HEK293 (cell line): ENCODE measurements at regions not wholly inside any gene's neighbourhood (a gene's known extent, or its start where the extent isn't known, plus 50 kb on each side); places are given as distances from the start of the nearest gene placed in this dataset.

Experiments
- CTCF ChIA-PET: fragments of 350-600 bp; formaldehyde crosslinking; extraction: SDS; loops from one replicate; lab custom pipeline; 2021; ENCODE audit warnings: antibody characterized with exemption; lab: Yijun Ruan, JAX
- POLR2A ChIA-PET: fragments of 300-600 bp; formaldehyde crosslinking; extraction: SDS; loops from one replicate; lab custom pipeline; 2020; ENCODE audit warnings: antibody characterized with exemption, inconsistent platforms; lab: Yijun Ruan, JAX
- H3K27ac ChIP-seq: fragments of 200-500 bp; sonication (Bioruptor generic); 2 replicates; pipeline ENCODE4 v1.5.1; 2014; ENCODE audit warnings: low read depth, low read length, control low read depth, inconsistent platforms; ENCODE audit errors: extremely low read depth
- H3K36me3 ChIP-seq, 2 experiments: fragments of 200-500 bp in 1 of 2; sonication (Bioruptor generic) in 1 of 2; 1 replicate in 1 of 2; 2 replicates in 1 of 2; pipeline ENCODE4 v1.5.1; 2014 to 2017; ENCODE audit warnings: inconsistent platforms in 2 of 2, low read length in 2 of 2; ENCODE audit not compliant: control insufficient read depth in 2 of 2, insufficient read depth in 1 of 2
- H3K4me1 ChIP-seq: fragments of 200-500 bp; sonication (Bioruptor generic); 2 replicates; pipeline ENCODE4 v1.5.1; 2014; ENCODE audit warnings: mild to moderate bottlenecking, low read length, inconsistent platforms; ENCODE audit not compliant: control insufficient read depth, insufficient read depth
- H3K4me3 ChIP-seq: 2 replicates; pipeline ENCODE4 v1.5.1; 2011; ENCODE audit warnings: low read depth, mild to moderate bottlenecking, control low read depth, low read length, moderate library complexity
- H3K9me3 ChIP-seq: fragments of 200-500 bp; sonication (Bioruptor generic); 2 replicates; pipeline ENCODE4 v1.5.1; 2014; ENCODE audit warnings: low read depth, low read length, inconsistent platforms; ENCODE audit not compliant: control insufficient read depth, insufficient read depth
- GLIS2 ChIP-seq: fragments of 450-650 bp; formaldehyde crosslinking; IDR thresholded peaks from 2 replicates; pipeline ENCODE4 v1.5.1; 2016; ENCODE audit warnings: missing biosample characterization, missing genetic modification characterization
- HOXC10 ChIP-seq: sonication (generic); formaldehyde crosslinking; IDR thresholded peaks from 2 replicates; pipeline ENCODE4 v1.8.1; 2023; ENCODE audit warnings: mild to moderate bottlenecking, missing genetic modification reagents
- MEIS1 ChIP-seq: sonication (generic); formaldehyde crosslinking; IDR thresholded peaks from 2 replicates; pipeline ENCODE4 v1.8.1; 2022; ENCODE audit warnings: missing genetic modification reagents, mild to moderate bottlenecking, borderline replicate concordance
- SALL2 ChIP-seq: fragments of 450-650 bp; formaldehyde crosslinking; IDR thresholded peaks from 2 replicates; pipeline ENCODE4 v1.5.0; 2017; ENCODE audit warnings: missing biosample characterization, mild to moderate bottlenecking, missing genetic modification characterization, borderline replicate concordance
- SP3 ChIP-seq: fragments of 450-650 bp; formaldehyde crosslinking; IDR thresholded peaks from 2 replicates; pipeline ENCODE4 v1.5.1; 2016; ENCODE audit warnings: missing biosample characterization, missing genetic modification characterization
- ZNF175 ChIP-seq: fragments of 450-650 bp; formaldehyde crosslinking; IDR thresholded peaks from 2 replicates; pipeline ENCODE4 v1.5.1; 2016; ENCODE audit warnings: missing biosample characterization, missing genetic modification characterization
- ZNF184 ChIP-seq: fragments of 450-650 bp; IDR thresholded peaks from 2 replicates; pipeline ENCODE4 v1.5.1; 2018; ENCODE audit warnings: missing biosample characterization, mild to moderate bottlenecking, missing genetic modification characterization
- ZNF19 ChIP-seq: fragments of 450-650 bp; formaldehyde crosslinking; IDR thresholded peaks from 2 replicates; pipeline ENCODE4; 2016; ENCODE audit warnings: missing biosample characterization, missing genetic modification characterization, low read depth
- ZNF202 ChIP-seq: fragments of 450-650 bp; formaldehyde crosslinking; IDR thresholded peaks from 2 replicates; pipeline ENCODE4 v1.5.1; 2016; ENCODE audit warnings: missing biosample characterization, missing genetic modification characterization, borderline replicate concordance
- ZNF23 ChIP-seq: fragments of 450-650 bp; formaldehyde crosslinking; IDR thresholded peaks from 2 replicates; pipeline ENCODE4 v1.5.1; 2016; ENCODE audit warnings: missing biosample characterization, missing genetic modification characterization, borderline replicate concordance
- ZNF302 ChIP-seq: fragments of 450-650 bp; formaldehyde crosslinking; IDR thresholded peaks from 2 replicates; pipeline ENCODE4 v1.5.1; 2016; ENCODE audit warnings: missing biosample characterization, missing genetic modification characterization, low read depth
- ZNF311 ChIP-seq: fragments of 450-650 bp; formaldehyde crosslinking; IDR thresholded peaks from 2 replicates; pipeline ENCODE4 v1.5.1; 2017; ENCODE audit warnings: missing biosample characterization, missing genetic modification characterization, borderline replicate concordance
- ZNF335 ChIP-seq: fragments of 450-650 bp; formaldehyde crosslinking; conservative IDR thresholded peaks from 2 replicates; pipeline ENCODE4 v1.5.1; 2016; ENCODE audit warnings: missing biosample characterization, missing genetic modification characterization
- ZNF48 ChIP-seq: fragments of 450-650 bp; formaldehyde crosslinking; IDR thresholded peaks from 2 replicates; pipeline ENCODE4 v1.5.1; 2016; ENCODE audit warnings: missing biosample characterization, missing genetic modification characterization
- ZNF548 ChIP-seq: fragments of 450-650 bp; formaldehyde crosslinking; IDR thresholded peaks from 2 replicates; pipeline ENCODE4 v1.5.1; 2016; ENCODE audit warnings: missing biosample characterization, missing genetic modification characterization
- ZNF596 ChIP-seq: fragments of 450-650 bp; IDR thresholded peaks from 2 replicates; pipeline ENCODE4 v1.5.0; 2018; ENCODE audit warnings: missing biosample characterization, mild to moderate bottlenecking, missing genetic modification characterization, moderate library complexity
- ZNF701 ChIP-seq: fragments of 450-650 bp; formaldehyde crosslinking; IDR thresholded peaks from 2 replicates; pipeline ENCODE4 v1.5.1; 2016; ENCODE audit warnings: missing biosample characterization, missing genetic modification characterization
- ZNF747 ChIP-seq: fragments of 450-650 bp; formaldehyde crosslinking; IDR thresholded peaks from 2 replicates; pipeline ENCODE4 v1.5.1; 2016; ENCODE audit warnings: missing biosample characterization, missing genetic modification characterization
- ZNF776 ChIP-seq: fragments of 450-650 bp; formaldehyde crosslinking; IDR thresholded peaks from 2 replicates; pipeline ENCODE4 v1.5.0; 2017; ENCODE audit warnings: missing biosample characterization, missing genetic modification characterization, borderline replicate concordance
- ZXDB ChIP-seq: fragments of 450-650 bp; formaldehyde crosslinking; IDR thresholded peaks from 2 replicates; pipeline ENCODE4 v1.5.1; 2016; ENCODE audit warnings: missing biosample characterization, missing genetic modification characterization
- TF ChIP-seq, protein P1 (sequence below): fragments of 450-650 bp; formaldehyde crosslinking; IDR thresholded peaks from 2 replicates; pipeline ENCODE4 v1.5.1; 2016; ENCODE audit warnings: missing biosample characterization, missing genetic modification characterization, borderline replicate concordance
- TF ChIP-seq, protein P2 (sequence below): fragments of 450-650 bp; formaldehyde crosslinking; IDR thresholded peaks from 2 replicates; pipeline ENCODE4; 2016; ENCODE audit warnings: missing biosample characterization, missing genetic modification characterization
- TF ChIP-seq, protein P3 (sequence below): fragments of 450-650 bp; formaldehyde crosslinking; IDR thresholded peaks from 2 replicates; pipeline ENCODE4 v1.5.1; 2016; ENCODE audit warnings: missing biosample characterization, missing genetic modification characterization
- TF ChIP-seq, protein P4 (sequence below): fragments of 450-650 bp; formaldehyde crosslinking; IDR thresholded peaks from 2 replicates; pipeline ENCODE4 v1.5.1; 2016; ENCODE audit warnings: missing biosample characterization, missing genetic modification characterization
- TF ChIP-seq, protein P5 (sequence below): fragments of 450-650 bp; formaldehyde crosslinking; IDR thresholded peaks from 2 replicates; pipeline ENCODE4 v1.5.1; 2016; ENCODE audit warnings: missing biosample characterization, missing genetic modification characterization

DNA sequence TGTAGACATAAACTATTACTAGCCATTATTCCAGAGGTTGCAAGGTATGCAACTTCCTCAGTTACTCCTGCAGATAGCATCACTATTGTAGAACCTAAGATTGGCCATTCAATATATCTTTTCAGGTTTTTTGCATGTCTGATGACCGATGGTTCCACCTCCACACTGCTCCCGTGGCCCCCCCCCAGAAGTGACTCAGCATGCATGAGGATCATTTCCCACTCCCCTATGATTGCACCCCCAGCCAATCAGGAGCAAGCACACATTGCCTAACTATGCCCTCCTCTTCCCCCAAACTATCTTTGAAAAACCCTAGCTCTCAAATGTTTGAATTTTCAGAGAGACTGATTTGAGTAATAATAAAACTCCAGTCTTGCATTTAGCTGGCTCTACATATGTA, 601.4 kb upstream of the TLE4 start (continued):
- TF ChIP-seq, protein P1, sequence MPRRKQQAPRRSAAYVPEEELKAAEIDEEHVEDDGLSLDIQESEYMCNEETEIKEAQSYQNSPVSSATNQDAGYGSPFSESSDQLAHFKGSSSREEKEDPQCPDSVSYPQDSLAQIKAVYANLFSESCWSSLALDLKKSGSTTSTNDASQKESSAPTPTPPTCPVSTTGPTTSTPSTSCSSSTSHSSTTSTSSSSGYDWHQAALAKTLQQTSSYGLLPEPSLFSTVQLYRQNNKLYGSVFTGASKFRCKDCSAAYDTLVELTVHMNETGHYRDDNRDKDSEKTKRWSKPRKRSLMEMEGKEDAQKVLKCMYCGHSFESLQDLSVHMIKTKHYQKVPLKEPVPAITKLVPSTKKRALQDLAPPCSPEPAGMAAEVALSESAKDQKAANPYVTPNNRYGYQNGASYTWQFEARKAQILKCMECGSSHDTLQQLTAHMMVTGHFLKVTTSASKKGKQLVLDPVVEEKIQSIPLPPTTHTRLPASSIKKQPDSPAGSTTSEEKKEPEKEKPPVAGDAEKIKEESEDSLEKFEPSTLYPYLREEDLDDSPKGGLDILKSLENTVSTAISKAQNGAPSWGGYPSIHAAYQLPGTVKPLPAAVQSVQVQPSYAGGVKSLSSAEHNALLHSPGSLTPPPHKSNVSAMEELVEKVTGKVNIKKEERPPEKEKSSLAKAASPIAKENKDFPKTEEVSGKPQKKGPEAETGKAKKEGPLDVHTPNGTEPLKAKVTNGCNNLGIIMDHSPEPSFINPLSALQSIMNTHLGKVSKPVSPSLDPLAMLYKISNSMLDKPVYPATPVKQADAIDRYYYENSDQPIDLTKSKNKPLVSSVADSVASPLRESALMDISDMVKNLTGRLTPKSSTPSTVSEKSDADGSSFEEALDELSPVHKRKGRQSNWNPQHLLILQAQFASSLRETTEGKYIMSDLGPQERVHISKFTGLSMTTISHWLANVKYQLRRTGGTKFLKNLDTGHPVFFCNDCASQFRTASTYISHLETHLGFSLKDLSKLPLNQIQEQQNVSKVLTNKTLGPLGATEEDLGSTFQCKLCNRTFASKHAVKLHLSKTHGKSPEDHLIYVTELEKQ: no peak

DNA sequence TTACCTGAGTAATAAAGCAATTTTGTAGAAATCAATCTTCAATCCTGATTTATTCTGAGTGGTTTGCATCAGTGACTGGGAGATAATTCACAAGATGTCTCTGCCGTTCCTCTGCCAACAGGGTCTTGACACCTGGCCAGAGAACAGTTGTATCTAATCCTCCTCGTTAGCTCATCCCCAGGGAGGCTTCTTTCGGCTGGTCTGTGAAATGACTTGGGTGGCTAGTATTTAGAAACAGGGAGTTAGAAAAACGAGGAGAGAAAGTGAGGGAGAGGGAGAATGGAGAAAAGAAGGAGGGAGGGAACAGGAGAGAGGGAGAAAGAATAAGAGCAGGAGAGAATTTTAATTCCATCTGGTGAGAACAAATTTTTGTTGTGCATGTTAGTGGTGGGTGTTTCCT, 600.2 kb upstream of the TLE4 start:
- POLR2A ChIA-PET: no interaction called here
- no peak overlapping the region for H3K27ac ChIP-seq
- no peaks in the 10 kb centered on the region for H3K9me3 ChIP-seq
- CTCF ChIA-PET: interaction anchor here (0.6 kb wide), 1 partner anchor 193 kb away, joined by 3 read pairs; no protein-coding TSS in a partner anchor
- H3K36me3 ChIP-seq: no peaks in the 10 kb centered on the region
- H3K4me3 ChIP-seq: no peak overlapping the region
- H3K4me1 ChIP-seq: no peaks in the 10 kb centered on the region
- TF ChIP-seq ZNF302 (no peak), ZNF701 (no peak), ZNF184 (no peak), ZNF19 (tag by site-specific recombination) (no peak), MEIS1 (CRISPR knock-in tag) (no peak), ZNF335 (tag by site-specific recombination) (no peak), ZXDB (no peak), HOXC10 (no peak), SALL2 (tag by site-specific recombination) (no peak), GLIS2 (tag by site-specific recombination) (no peak), ZNF747 (tag by site-specific recombination) (no peak), SP3 (no peak), ZNF202 (no peak), ZNF548 (tag by site-specific recombination) (no peak), ZNF48 (no peak), ZNF311 (tag by site-specific recombination) (no peak)
- TF ChIP-seq, protein P2, sequence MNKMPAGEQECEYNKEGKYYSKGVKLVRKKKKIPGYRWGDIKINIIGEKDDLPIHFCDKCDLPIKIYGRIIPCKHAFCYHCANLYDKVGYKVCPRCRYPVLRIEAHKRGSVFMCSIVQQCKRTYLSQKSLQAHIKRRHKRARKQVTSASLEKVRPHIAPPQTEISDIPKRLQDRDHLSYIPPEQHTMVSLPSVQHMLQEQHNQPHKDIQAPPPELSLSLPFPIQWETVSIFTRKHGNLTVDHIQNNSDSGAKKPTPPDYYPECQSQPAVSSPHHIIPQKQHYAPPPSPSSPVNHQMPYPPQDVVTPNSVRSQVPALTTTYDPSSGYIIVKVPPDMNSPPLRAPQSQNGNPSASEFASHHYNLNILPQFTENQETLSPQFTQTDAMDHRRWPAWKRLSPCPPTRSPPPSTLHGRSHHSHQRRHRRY (tag by site-specific recombination): no peak
- TF ChIP-seq, protein P3, sequence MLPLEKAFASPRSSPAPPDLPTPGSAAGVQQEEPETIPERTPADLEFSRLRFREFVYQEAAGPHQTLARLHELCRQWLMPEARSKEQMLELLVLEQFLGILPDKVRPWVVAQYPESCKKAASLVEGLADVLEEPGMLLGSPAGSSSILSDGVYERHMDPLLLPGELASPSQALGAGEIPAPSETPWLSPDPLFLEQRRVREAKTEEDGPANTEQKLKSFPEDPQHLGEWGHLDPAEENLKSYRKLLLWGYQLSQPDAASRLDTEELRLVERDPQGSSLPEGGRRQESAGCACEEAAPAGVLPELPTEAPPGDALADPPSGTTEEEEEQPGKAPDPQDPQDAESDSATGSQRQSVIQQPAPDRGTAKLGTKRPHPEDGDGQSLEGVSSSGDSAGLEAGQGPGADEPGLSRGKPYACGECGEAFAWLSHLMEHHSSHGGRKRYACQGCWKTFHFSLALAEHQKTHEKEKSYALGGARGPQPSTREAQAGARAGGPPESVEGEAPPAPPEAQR (tag by site-specific recombination): no peak

DNA sequence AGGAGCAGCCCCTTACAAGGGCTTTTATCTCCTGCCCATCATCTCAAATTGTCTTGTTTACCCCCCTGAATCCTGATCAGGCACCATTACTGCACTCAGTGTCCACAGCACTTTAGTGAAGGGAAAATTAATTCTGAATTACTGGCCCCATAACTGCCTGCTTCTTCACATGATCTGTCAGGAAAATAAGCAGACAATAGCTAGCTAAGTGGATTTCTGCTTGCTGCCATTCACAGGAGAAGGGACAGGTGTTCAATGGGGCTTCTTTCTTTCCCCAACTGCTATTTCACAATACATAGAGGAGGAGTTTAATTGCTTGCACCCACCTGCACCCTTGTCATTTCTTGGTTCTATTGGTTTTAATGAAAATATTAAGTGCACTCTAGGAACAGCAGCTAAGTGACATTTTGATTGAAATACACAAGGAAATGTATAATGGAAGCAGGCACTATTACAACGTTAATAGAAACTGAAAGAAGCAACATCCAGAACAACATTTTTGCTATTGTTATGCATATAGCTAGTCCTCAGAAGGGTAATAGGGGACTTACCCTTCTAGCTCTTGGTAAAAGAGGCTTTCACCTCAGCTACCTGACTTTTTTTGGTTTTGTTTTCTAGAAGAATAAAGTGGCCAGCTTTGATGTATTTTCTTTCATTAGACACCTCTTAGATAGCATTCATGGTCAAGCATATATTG, 599.3 kb upstream of the TLE4 start:
- ChIA-PET POLR2A (no interaction called here), CTCF (interaction anchor here (1.2 kb wide), 1 partner anchor 14 kb away, joined by 6 read pairs; no protein-coding TSS in a partner anchor)
- no peaks in the 10 kb centered on the region for H3K4me1 ChIP-seq
- no peak overlapping the region for H3K4me3 ChIP-seq
- H3K27ac ChIP-seq: no peak overlapping the region
- H3K9me3 ChIP-seq: no peaks in the 10 kb centered on the region
- no peaks in the 10 kb centered on the region for H3K36me3 ChIP-seq
- TF ChIP-seq ZNF175 (tag by site-specific recombination): no peak
- TF ChIP-seq, protein P4, sequence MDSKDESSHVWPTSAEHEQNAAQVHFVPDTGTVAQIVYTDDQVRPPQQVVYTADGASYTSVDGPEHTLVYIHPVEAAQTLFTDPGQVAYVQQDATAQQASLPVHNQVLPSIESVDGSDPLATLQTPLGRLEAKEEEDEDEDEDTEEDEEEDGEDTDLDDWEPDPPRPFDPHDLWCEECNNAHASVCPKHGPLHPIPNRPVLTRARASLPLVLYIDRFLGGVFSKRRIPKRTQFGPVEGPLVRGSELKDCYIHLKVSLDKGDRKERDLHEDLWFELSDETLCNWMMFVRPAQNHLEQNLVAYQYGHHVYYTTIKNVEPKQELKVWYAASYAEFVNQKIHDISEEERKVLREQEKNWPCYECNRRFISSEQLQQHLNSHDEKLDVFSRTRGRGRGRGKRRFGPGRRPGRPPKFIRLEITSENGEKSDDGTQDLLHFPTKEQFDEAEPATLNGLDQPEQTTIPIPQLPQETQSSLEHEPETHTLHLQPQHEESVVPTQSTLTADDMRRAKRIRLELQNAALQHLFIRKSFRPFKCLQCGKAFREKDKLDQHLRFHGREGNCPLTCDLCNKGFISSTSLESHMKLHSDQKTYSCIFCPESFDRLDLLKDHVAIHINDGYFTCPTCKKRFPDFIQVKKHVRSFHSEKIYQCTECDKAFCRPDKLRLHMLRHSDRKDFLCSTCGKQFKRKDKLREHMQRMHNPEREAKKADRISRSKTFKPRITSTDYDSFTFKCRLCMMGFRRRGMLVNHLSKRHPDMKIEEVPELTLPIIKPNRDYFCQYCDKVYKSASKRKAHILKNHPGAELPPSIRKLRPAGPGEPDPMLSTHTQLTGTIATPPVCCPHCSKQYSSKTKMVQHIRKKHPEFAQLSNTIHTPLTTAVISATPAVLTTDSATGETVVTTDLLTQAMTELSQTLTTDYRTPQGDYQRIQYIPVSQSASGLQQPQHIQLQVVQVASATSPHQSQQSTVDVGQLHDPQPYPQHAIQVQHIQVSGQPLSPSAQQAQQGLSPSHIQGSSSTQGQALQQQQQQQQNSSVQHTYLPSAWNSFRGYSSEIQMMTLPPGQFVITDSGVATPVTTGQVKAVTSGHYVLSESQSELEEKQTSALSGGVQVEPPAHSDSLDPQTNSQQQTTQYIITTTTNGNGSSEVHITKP: no peak
- TF ChIP-seq ZNF776 (tag by site-specific recombination): no peak
- TF ChIP-seq ZNF23 (tag by site-specific recombination): no peak
- TF ChIP-seq, protein P5, sequence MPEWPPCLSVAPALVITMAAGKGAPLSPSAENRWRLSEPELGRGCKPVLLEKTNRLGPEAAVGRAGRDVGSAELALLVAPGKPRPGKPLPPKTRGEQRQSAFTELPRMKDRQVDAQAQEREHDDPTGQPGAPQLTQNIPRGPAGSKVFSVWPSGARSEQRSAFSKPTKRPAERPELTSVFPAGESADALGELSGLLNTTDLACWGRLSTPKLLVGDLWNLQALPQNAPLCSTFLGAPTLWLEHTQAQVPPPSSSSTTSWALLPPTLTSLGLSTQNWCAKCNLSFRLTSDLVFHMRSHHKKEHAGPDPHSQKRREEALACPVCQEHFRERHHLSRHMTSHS (tag by site-specific recombination): no peak
- TF ChIP-seq ZNF596 (tag by site-specific recombination): no peak
